NCI-H748 treated with DMSO at 0.1 percent for 48 hours (cell line): ENCODE measurements at regions not wholly inside any gene's neighbourhood (a gene's known extent, or its start where the extent isn't known, plus 50 kb on each side); places are given as distances from the start of the nearest gene placed in this dataset.

ENCODE experiments used
- DNase-seq: peaks from one replicate; lab custom pipeline; 2025; lab: John Stamatoyannopoulos, UW

GRCh38 chr6:168908166-168908565 is 345.5 kb downstream of the THBS2 start:
- DNase-seq = no peak

- DNase-seq = no peak
These were observed 347.3 kb downstream of the THBS2 start for GRCh38 chr6:168906391-168906790.

- DNase-seq = no peak
These were observed 348.1 kb downstream of the THBS2 start for GRCh38 chr6:168905451-168906090.

- no peak for DNase-seq
These were observed 349.9 kb downstream of the THBS2 start for GRCh38 chr6:168903613-168904345.

- no peak for DNase-seq
These were observed 351.6 kb downstream of the THBS2 start for GRCh38 chr6:168902075-168902474.

GRCh38 chr6:168901076-168901475 is 352.6 kb downstream of the THBS2 start:
- no peak for DNase-seq

- no peak for DNase-seq
These were observed 357.3 kb downstream of the THBS2 start for GRCh38 chr6:168896321-168896720.

GRCh38 chr6:168895102-168895812 is 358.4 kb downstream of the THBS2 start:
- peak; percentile 78 for DNase-seq

GRCh38 chr6:168892031-168892430 is 361.6 kb downstream of the THBS2 start:
- DNase-seq = no peak

GRCh38 chr6:168890981-168891365 is 362.7 kb downstream of the THBS2 start:
- DNase-seq = no peak

- DNase-seq = no peak
These were observed 363.2 kb downstream of the THBS2 start for GRCh38 chr6:168890306-168890980.

- DNase-seq = no peak
These were observed 364.8 kb downstream of the THBS2 start for GRCh38 chr6:168888786-168889345.

- no peak for DNase-seq
These were observed 365.5 kb downstream of the THBS2 start for GRCh38 chr6:168888102-168888501.

- no peak for DNase-seq
These were observed 366.0 kb downstream of the THBS2 start for GRCh38 chr6:168887621-168888020.

- DNase-seq = no peak
These were observed 366.7 kb downstream of the THBS2 start for GRCh38 chr6:168886964-168887363.

- DNase-seq = no peak
These were observed 367.6 kb downstream of the THBS2 start for GRCh38 chr6:168885751-168886742.

GRCh38 chr6:168885196-168885595 is 368.4 kb downstream of the THBS2 start:
- DNase-seq = no peak

- peak; percentile 44 for DNase-seq
These were observed 369.0 kb downstream of the THBS2 start for GRCh38 chr6:168884646-168885086.

GRCh38 chr6:168884050-168884645 is 369.5 kb downstream of the THBS2 start:
- DNase-seq = no peak

- no peak for DNase-seq
These were observed 370.1 kb downstream of the THBS2 start for GRCh38 chr6:168883410-168884049.
